ENCODE measurements at regions not wholly inside any gene's neighbourhood (a gene's known extent, or its start where the extent isn't known, plus 50 kb on each side); places are given as distances from the start of the nearest gene placed in this dataset.
A peak's percentile ranks its signal among the peaks of the same experiment; 100 is the strongest.
"Not testable (repeated sequence)": the region's sequence is repeated elsewhere in the genome, so short reads cannot be mapped to it uniquely, and the experiment has no call there.

- no peak for DNase-seq
Observed at GRCh38 chr4:187714957-187715356, 280.6 kb upstream of the ZFP42 start.

DNA sequence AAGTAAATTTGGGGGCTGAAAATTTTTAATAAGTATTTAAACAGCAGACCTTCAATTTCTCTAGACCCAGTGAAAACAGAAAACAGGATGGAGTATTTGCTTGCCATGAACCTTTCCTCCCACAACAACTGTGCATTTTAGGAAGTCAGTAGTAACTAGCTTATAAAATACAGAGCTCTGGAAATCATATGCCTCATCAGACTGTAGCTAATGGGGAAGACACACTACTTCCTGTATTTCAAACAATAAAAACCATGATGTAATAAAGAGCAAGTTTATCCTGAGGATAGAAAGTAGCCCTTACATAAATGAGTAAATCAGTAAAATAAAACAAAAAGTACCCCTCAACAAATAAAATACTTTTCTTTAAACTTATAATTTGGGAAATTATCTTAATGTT, 280.1 kb upstream of the ZFP42 start:
- DNase-seq = no peak

- no peak for DNase-seq
Observed at GRCh38 chr4:187724456-187724855, 271.1 kb upstream of the ZFP42 start.

DNA sequence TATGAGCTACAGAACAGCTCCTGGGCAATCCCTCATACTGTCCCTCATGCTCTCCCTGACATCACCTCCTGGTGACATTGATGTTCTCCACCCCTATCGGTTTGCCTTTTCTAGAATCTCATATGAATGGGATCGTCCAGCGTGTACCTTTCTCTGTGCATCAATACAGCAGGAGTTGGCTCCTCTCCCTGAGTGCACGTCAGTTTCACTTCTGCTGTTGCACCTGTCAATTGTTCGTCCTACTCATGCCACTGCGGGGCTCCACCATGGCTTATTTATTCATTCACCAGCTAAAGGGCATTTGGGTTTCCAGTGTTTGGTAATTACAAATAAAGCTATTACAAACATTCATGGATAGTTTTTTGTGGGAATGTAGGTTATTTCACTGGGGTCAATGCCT, 269.1 kb upstream of the ZFP42 start:
- peak in 1 of 2 experiments; percentile 27 for DNase-seq

DNA sequence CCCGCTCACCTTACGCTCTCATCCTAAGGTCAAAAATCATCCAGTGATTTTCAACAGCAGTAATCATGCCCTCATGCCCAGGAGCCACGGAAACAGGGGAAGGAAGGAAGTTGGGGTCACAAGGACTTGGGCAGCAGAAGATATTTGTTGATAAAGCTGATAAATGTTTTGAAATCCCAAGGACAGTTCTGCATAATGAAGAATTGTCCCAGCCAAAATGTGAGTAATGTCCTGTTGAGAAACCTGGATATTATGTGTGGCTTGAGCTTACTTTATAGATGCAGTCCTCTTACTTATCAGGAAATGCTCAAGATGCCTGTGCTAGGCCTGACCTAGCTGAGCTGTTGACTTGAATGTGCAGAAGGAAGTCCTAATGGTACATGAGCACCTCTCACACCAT, 263.0 kb upstream of the ZFP42 start:
- DNase-seq = no peak

- no peak for DNase-seq
Observed at GRCh38 chr4:187739771-187740170, 255.8 kb upstream of the ZFP42 start.

GRCh38 chr4:187744911-187745310, 250.7 kb upstream of the ZFP42 start:
- DNase-seq = no peak

- not testable (repeated sequence) for DNase-seq
Observed at GRCh38 chr4:187750652-187751051, 244.9 kb upstream of the ZFP42 start.

DNA sequence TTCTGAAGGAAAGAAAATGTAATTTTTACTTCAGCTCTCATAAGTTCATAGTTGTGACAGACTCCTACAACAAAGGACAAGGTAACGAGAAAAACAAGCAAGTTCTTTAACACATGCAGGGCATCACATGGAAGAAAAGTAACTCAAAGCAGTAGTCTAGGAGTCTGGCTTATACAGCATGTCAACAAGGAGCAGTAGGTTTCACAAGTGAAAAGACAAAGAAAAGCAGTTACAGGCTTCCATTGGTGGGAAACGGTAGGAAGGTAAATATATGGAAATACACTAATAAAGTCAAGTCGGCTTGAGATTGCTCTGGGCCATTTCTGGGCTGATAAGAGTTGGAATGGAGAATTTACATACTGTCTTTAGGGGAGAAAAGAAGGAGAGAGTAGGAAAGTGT, 228.4 kb upstream of the ZFP42 start:
- no peak for DNase-seq

DNA sequence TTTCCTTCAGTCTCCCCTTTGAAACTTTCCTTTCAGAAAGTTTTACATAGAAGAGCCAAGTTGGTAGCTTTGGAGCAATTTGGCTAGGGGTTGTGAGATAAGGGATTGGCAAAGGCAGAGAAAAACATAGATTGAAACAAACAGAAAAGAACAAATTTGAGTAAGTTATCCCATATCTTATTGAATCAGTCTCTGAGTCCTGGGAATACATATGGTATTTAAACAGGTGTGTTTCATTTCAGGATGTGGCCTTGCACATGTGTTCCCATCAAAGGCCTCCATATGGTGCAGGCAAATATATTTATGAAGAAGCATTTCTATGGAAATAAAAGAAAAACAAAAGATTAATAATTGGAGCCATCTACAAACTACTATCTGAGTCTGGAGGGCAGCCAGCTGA, 227.9 kb upstream of the ZFP42 start:
- no peak for DNase-seq

GRCh38 chr4:187770345-187770744, 225.2 kb upstream of the ZFP42 start:
- no peak for DNase-seq

- no peak for DNase-seq
Observed at GRCh38 chr4:187777954-187778353, 217.6 kb upstream of the ZFP42 start.

- DNase-seq = no peak
Observed at GRCh38 chr4:187780070-187780469, 215.5 kb upstream of the ZFP42 start.

DNA sequence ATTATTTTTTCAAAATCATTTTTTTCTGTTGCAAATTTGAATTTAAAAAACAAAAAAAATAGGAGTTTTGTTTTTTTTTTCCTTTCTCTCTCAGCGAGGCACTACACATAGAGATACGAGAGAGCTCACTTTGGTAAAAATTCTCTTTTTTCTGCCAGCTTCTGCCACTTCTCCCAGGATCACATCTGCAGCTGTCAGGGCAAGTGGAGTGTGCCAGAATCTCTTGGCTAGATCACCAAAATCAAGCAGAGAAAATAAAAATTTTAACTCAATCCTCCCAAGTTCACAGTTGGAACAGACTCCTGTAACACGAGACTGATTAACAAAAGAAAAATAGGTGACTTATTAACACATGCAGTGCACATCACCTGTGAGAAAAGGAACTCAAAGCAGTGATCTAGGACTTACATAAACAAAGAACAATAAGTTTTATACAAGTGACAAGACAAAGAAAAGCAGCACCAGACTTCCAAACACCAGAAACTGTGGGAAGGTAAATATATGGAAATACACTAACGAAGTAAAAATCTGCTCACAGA, 213.2 kb upstream of the ZFP42 start:
- no peak for DNase-seq

GRCh38 chr4:187786190-187786589, 209.4 kb upstream of the ZFP42 start:
- no peak for DNase-seq

- DNase-seq = no peak
Observed at GRCh38 chr4:187789078-187789477, 206.5 kb upstream of the ZFP42 start.

GRCh38 chr4:187795737-187796136, 199.8 kb upstream of the ZFP42 start:
- DNase-seq = no peak

- DNase-seq = no peak
Observed at GRCh38 chr4:187798385-187798784, 197.2 kb upstream of the ZFP42 start.

DNA sequence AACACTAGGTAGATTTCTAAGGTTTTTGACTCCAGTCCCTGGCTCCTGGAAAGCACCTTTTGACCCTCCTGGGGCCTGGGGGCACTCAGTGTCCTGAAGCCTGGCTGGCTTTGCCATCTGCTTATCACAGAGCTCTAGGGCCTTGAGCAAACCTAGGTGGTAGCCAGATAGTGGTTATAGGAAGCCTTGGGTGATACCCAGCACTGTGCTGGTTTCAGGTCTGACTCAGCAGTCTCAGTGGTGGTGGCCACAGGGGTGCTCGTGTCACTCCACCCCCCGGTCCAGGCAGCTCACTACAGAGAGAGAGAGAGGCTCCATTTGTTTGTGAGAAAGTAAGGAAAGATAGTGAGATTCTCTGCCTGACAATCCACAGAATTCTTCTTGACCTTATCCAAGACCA, 195.8 kb upstream of the ZFP42 start:
- DNase-seq = no peak

- no peak for DNase-seq
Observed at GRCh38 chr4:187811591-187811990, 184.0 kb upstream of the ZFP42 start.

- DNase-seq = no peak
Observed at GRCh38 chr4:187814737-187815465, 180.7 kb upstream of the ZFP42 start.

DNA sequence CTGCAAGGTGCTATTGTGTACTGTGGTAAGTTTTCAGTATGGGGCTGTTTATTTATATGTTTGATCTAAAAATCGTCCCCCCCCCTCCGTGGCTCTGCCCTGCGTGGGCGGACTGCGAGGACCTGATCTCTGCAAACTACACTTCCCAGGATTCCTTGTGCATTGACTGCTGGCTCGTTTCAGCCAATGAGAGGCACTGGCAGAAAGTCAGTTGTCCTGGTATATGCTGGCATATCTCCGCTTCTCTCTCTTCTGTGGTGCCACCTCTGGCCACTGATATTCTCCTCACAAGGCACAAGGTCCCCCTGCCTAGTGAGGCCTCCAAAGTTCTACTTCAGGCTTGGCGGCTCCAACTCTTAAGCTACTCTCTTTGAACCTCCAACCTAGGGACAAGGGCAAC, 168.8 kb upstream of the ZFP42 start:
- no peak for DNase-seq

DNA sequence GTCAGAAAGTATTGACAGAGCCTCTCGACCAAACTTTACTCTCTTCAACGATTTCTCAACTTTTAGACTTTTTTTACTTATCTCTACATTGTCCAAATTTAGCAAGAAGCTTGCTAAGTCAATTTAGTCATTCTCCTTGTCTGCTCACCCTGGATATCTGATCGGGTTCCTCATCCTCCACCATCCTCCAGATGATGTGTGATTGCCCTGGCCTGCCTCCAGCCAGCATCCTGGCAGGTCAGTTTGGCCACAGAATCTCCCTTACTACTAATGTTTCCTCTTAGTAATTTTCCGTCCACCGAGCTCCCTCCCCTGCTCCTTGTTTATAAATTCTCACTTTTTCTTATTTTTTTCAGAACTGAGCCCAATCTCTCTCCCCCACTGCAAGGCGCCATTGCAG, 167.9 kb upstream of the ZFP42 start:
- no peak for DNase-seq

- DNase-seq = no peak
Observed at GRCh38 chr4:187839765-187840164, 155.8 kb upstream of the ZFP42 start.

DNA sequence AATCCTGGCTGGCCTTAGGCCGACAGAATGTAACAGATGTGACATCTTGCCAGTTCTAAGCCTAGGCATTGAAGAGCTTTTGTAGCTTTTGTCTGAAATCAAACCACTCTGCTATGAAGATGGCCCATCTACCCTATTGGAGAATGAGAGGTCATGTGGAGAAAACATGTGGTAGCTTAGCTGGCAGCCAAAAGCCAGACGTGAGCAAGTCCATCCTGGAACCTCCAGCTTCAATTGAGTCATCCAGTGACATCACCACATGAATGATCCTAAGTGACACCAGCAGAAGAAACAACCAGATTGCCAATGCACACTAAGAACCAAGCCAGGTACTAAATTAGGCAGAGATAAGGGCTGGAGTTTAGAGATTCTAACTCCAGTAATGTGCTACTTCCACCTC, 154.8 kb upstream of the ZFP42 start:
- no peak for DNase-seq

Measured in NCI-H2081 (cell line).